ENCODE measurements at regions not wholly inside any gene's neighbourhood (a gene's known extent, or its start where the extent isn't known, plus 50 kb on each side); places are given as distances from the start of the nearest gene placed in this dataset.

DNA sequence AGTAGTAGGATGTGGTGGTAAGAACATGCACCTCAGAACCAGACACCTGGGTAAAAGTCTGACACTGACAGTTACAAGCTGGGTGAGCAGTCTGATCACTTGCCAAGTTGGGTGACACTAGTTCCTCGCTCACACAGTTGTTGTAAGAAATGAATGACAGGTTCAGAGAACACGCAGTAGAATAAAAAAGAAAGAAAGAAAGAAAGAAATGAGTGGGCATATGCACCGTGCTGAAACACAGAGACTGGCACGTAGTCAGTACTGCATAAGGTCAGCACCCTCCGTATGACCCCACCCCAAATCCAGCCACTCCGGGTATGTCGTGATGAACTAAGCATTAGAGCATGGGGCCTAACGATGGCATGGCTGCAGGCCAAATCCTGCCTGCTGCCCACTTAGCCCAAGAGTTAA lies 90.6 kb downstream of the GLUL start:
- TF ChIP-seq, protein P1, sequence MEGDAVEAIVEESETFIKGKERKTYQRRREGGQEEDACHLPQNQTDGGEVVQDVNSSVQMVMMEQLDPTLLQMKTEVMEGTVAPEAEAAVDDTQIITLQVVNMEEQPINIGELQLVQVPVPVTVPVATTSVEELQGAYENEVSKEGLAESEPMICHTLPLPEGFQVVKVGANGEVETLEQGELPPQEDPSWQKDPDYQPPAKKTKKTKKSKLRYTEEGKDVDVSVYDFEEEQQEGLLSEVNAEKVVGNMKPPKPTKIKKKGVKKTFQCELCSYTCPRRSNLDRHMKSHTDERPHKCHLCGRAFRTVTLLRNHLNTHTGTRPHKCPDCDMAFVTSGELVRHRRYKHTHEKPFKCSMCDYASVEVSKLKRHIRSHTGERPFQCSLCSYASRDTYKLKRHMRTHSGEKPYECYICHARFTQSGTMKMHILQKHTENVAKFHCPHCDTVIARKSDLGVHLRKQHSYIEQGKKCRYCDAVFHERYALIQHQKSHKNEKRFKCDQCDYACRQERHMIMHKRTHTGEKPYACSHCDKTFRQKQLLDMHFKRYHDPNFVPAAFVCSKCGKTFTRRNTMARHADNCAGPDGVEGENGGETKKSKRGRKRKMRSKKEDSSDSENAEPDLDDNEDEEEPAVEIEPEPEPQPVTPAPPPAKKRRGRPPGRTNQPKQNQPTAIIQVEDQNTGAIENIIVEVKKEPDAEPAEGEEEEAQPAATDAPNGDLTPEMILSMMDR (conservative IDR thresholded peaks at IDR 0.05) = no peak
- TF ChIP-seq ZFX (IDR thresholded peaks at IDR 0.05) = no peak
